SKM-1 (cell line): ENCODE measurements at regions not wholly inside any gene's neighbourhood (a gene's known extent, or its start where the extent isn't known, plus 50 kb on each side); places are given as distances from the start of the nearest gene placed in this dataset.

Source experiments
- DNase-seq: peaks from one replicate; lab custom pipeline; 2025; ENCODE audit not compliant: unreplicated experiment; lab: John Stamatoyannopoulos, UW

- DNase-seq = no peak
Observed at GRCh38 chr18:41155025-41155424, 800.0 kb upstream of the PIK3C3 start.

GRCh38 chr18:41153871-41154270 lies 801.2 kb upstream of the PIK3C3 start:
- DNase-seq = no peak

DNA sequence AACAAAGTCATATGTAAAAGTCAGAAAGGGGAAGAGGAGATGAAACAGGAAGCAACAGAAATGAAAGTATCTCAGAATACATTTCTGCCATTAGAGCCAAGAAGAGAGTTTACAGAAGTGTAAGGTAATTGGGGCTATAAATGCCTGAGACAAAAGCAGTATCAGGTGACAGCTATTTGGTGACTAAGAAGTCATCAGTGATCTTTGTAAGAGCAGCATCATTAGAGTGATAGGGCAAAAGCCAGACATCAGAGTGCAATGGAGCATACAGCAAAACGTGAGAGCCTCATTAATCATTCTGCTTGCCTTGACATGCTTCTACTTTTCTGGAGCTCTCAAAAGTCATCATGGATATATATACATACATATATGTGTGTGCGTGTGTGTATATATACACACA lies 804.7 kb upstream of the PIK3C3 start:
- DNase-seq = no peak

DNA sequence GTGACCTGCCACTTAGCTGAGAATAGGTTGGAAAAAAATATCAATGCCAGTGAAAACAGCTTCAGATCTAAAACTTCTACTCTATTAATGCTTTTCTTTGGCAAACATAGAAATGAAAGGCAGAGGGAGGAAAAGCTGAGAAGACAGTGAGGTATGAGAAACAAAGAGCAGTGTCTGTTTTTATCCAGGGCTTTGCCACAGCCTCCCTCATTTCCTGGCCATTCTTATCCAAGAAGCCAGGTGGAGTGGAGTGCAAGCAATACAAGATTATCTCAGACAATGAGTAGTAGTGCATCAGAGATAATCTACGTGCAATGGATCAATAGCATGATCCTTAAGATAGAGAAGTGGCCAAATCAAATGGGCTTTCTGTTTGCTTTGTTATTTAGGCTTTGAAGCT lies 808.7 kb upstream of the PIK3C3 start:
- DNase-seq = no peak

- no peak for DNase-seq
Observed at GRCh38 chr18:41145516-41145915, 809.5 kb upstream of the PIK3C3 start.

DNA sequence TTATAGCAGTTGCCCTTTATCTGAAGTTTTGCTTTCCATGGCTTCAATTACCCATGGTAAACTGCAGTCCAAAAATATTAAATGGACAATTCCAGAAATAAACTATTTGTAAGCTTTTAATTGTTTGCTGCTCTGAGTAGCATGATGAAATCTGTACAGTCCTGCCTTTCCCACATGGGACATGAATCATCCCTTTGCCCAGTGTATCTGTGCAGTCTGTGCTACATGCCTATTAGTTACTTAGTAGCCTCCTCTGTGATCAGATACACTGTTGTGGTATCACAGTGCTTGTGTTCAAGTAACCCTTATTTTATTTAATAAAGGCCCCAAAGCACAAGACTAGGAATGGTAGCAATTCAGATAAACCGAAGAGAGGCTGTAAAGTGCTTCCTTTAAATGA lies 810.6 kb upstream of the PIK3C3 start:
- DNase-seq = no peak

DNA sequence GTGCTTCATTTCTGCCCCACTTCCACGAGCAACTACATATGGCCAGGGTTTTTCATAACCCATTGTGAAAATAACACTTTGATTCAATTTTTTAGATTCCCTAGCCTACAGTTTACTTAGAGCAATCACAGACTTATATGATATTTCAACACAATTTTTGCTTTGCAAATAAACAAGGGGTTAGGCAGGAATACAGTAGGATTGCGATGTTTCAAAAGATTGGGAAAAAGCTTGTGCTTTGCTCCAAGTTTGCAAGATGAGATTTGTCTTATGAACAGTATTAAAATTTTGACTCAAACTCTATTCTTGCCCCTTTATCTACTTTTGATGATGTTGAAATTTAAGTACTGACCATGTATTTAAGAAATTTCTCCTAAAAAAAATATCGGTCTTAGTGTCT lies 814.5 kb upstream of the PIK3C3 start:
- no peak for DNase-seq

DNA sequence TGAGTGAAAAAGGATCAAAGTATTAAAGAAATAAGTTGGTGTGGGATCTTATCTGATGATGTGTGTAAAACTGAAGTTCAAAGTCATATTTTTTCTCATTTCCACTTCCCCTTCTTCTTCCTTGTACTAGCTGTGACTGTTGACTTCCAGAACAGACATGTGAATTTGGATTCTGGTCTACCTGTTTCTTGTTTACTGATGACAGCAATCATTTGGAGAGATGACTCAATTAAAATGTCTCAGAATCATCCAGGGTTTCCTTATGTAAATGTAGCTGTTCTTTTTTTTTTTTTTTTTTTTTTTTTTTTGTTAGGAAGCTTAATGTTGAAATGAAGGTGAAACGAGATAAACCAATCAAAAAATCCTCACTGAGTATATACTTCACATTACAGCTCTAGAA lies 819.9 kb upstream of the PIK3C3 start:
- DNase-seq = no peak

DNA sequence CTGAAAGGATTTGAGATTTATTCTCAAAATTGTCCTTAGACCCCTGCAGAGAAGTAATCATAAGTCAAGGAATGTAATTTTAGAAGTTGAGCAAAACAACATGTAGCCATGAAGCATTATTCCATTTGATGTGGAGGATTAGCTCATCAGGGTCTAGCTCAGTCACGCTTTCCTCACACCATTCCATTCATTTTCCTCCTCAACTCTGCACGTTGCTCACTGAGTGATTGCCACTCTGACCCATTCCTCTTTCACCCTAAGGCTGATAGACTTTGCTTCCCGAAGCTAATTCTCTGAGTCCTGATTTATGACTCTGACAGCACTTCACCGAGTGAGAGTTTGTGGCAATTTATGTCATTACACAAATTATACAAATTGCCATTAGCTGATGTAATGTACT lies 820.6 kb upstream of the PIK3C3 start:
- no peak for DNase-seq

GRCh38 chr18:41131050-41131449 lies 824.0 kb upstream of the PIK3C3 start:
- no peak for DNase-seq

DNA sequence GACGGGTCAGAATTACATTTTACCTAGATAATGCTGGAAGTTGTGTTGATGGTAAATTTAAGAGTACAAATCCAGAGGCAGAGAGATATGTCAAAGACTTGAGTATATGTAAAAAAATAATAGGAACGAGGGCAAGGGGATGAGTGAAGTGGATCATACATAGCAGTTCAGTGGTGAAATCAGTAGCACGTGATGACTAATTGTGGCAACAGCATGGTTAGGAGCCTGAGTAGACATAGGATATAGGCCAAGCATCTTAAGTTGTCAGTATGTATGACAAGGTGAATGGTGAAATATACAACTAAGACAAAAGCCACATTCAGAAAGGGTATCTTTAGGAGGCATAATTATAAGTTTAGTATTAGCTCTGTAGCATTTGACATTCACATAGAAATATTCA lies 826.5 kb upstream of the PIK3C3 start:
- DNase-seq = no peak

- no peak for DNase-seq
Observed at GRCh38 chr18:41128126-41128525, 826.9 kb upstream of the PIK3C3 start.

DNA sequence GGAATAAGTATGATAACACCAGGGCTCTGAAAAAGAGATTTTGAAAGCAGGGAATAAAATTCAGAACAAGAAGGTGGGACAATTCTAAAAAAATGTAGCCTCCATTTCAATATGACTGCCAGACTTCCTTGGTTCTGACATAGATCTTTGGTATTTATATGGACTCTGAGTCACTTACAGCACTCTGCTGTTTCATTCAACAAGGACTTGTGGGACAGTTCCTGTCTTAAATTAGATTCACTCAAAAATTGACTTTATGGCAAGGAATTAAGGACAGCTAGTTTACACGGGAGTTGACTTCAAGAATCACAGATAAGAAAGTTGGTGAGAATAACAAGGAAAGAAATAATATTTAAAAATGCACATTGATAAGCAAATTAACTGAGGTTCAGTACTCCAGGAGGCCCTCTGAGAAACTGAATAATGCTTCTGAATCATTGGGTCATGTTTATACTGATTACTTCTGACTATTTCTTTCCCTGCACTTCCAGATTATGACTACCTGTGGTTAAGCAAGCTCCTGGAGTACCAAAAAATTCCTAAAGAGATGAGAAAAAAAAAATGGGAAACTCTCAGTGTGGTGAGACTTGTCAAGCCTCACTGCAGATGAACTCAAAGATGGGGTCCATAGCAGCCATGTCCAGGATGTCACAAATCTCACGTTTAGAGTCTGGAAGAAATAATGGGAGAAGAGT lies 828.3 kb upstream of the PIK3C3 start:
- no peak for DNase-seq

DNA sequence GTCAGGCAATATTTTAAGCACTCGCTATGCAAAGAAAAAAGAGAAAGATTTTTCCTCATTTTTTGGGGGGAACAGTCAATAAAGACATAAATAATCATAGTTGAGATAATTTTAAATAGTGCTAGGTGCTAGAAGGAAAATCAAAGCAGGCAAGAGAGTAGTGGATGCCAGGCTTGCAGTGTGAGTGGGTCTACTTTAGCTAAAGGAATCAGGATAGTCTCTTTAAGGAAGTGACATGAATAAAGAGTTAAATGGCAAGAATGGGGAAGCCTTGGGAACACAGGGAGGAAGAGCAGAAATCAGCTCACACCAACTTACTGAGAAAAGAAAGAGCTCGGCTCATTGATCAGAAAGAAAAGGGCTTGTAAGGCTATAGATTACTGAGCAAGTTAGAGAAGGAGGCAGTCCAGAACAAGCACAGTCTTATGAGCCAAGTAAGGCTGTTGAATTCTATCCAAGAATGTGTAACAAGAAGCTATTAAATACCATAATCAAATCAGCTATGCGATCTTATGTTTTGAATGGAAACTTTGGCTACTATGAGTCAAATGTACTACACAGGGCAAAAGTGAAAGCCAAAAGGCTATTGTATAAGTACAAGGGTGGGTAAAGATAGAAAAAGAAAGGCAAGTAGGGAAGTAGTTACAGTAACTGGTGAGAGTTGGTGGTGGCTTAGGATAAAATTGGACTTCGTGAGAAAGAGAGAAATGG lies 833.8 kb upstream of the PIK3C3 start:
- no peak for DNase-seq

GRCh38 chr18:41119031-41119430 lies 836.0 kb upstream of the PIK3C3 start:
- no peak for DNase-seq

- DNase-seq = no peak
Observed at GRCh38 chr18:41113885-41114482, 841.0 kb upstream of the PIK3C3 start.

DNA sequence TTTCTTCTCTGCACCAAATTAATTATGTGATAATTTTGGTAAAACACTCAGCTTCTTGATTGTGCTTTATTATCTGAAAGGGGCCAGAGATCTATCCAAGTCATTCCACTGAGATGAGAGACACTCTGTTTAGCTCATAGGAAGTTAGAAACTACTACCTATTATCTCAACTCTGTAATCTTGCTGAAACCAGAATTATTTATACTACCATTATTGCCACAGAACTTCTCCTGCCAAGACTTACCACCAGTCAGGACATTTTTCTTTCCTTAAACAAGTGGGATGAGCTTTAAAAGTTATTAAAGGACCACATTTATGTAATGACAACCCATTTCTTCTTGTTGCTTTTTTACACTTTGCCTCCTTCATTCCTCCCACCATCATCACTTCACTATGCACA lies 855.6 kb upstream of the PIK3C3 start:
- DNase-seq = no peak

GRCh38 chr18:41096504-41096903 lies 858.5 kb upstream of the PIK3C3 start:
- no peak for DNase-seq

GRCh38 chr18:41077076-41077475 lies 878.0 kb upstream of the PIK3C3 start:
- no peak for DNase-seq

DNA sequence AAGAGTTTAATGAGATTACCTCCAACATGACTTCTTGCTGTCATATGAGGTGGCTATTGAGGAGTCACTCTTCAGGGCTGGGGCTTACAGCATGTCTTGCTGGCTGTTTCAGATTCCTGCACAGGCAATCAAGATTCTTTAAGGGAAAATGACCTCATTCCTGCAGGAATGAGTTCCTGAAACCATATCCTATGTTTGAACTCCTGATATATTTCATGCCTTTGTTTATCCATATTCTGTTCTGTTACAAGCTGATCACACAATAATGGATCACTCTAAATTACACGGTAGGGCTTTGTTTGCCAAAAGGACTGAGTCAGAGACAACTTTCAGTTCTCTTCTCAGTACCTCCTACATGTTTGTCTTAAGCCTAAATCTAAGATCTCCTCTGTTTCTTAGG lies 879.8 kb upstream of the PIK3C3 start:
- no peak for DNase-seq

DNA sequence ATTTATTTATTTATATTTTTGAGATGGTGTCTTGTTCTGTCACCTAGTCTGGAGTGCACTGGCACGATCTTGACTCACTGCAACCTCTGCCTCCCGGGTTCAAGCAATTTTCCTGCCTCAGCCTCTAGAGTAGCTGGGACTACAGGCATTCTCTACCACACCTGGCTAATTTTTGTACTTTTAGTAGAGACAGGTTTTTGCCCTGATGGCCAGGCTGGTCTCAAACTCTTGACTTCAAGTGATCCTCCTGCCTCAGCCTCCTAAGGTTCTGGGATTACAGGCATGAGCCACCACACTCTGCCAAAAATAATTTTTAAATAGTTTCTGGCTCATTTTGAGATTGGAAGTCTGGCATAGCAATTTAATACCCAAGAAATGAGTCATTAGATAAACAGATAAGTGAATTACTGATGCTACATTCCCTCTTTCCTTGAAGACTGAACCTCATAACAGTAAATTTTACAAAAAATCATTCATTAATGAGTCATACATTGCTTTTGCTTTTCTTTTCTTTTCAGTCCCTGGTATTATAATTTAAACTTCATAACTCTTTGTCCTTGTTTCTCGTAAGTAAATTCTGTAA lies 881.6 kb upstream of the PIK3C3 start:
- DNase-seq = no peak

GRCh38 chr18:41072946-41073345 lies 882.1 kb upstream of the PIK3C3 start:
- no peak for DNase-seq
